ENCODE measurements at regions not wholly inside any gene's neighbourhood (a gene's known extent, or its start where the extent isn't known, plus 50 kb on each side); places are given as distances from the start of the nearest gene placed in this dataset.

- DNase-seq (ENCODE audit: extremely low read depth, low read depth), result no peak
Observed at GRCh38 chr13:73681779-73682178, 452.4 kb downstream of the KLF12 start.

GRCh38 chr13:73681015-73681414 lies 453.2 kb downstream of the KLF12 start:
- no peak for DNase-seq (ENCODE audit: extremely low read depth, low read depth)
- no peak overlapping the region for H3K4me3 ChIP-seq (replicated peaks; ENCODE audit: low read depth, low read length)
- TF ChIP-seq CTCF (IDR thresholded peaks at IDR 0.05; ENCODE audit: low read depth, low read length, missing control alignments), result no peak

More at GRCh38 chr13:73681779-73682178, 452.4 kb downstream of the KLF12 start:
- no peak overlapping the region for H3K4me3 ChIP-seq (replicated peaks; ENCODE audit: low read depth, low read length)
- no peak for TF ChIP-seq CTCF (IDR thresholded peaks at IDR 0.05; ENCODE audit: low read depth, low read length, missing control alignments)

DNA sequence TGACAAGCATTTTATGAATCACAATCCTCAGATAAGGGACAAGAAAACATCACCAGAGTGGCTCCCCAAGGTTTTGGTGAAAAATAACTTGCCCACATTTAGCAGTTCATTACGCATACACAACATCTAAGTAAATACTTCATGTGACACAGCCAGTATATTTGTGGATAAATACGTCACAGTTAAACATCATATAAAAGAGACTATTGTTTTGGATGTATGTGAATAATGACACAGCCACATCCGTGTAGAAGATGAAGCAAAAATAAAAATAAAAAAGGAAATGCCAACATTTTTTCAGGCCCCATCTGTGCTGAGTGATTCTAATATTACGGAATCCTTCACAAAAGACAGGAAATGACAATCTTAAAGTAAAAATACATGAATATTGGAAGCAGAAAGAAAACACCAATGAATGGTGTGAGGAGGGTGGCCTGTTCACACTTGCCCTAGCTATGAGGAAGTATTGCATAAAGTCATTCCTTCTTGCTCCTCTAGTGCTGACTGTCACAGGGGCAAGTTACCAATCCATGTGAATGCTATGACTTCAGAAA lies 457.1 kb downstream of the KLF12 start:
- H3K4me3 ChIP-seq (replicated peaks; ENCODE audit: low read depth, low read length), result no peak overlapping the region
- DNase-seq (ENCODE audit: extremely low read depth, low read depth), result no peak

GRCh38 chr13:73676550-73677047 lies 457.6 kb downstream of the KLF12 start:
- no peak overlapping the region for H3K4me3 ChIP-seq (replicated peaks; ENCODE audit: low read depth, low read length)
- DNase-seq (ENCODE audit: extremely low read depth, low read depth), result no peak
- no peak for TF ChIP-seq CTCF (IDR thresholded peaks at IDR 0.05; ENCODE audit: low read depth, low read length, missing control alignments)

More for the DNA sequence above, 457.1 kb downstream of the KLF12 start:
- TF ChIP-seq CTCF (IDR thresholded peaks at IDR 0.05; ENCODE audit: low read depth, low read length, missing control alignments), result no peak

GRCh38 chr13:73675821-73676220 lies 458.4 kb downstream of the KLF12 start:
- no peak overlapping the region for H3K4me3 ChIP-seq (replicated peaks; ENCODE audit: low read depth, low read length)
- DNase-seq (ENCODE audit: extremely low read depth, low read depth), result no peak
- no peak for TF ChIP-seq CTCF (IDR thresholded peaks at IDR 0.05; ENCODE audit: low read depth, low read length, missing control alignments)

DNA sequence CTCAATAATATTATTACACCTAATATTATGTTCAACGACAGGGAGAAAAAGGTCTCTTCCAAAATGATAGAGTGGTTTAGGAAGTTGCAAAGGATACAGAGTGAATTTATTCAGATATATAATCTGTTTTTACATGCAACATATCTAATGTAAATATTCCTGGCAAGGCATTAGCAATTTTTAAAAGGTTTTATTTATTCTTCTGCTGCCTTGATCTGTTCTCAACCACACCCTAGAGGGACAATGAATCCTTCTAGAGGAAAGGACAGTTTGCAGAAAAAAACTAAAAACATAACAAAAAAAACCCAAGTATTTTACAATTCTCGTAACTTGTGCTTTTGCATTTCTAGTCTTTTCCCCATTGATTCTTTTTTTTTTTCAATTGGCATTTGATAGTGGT lies 459.6 kb downstream of the KLF12 start:
- H3K4me3 ChIP-seq (replicated peaks; ENCODE audit: low read depth, low read length), result no peak overlapping the region
- DNase-seq (ENCODE audit: extremely low read depth, low read depth), result no peak
- no peak for TF ChIP-seq CTCF (IDR thresholded peaks at IDR 0.05; ENCODE audit: low read depth, low read length, missing control alignments)

GRCh38 chr13:73673931-73674330 lies 460.3 kb downstream of the KLF12 start:
- DNase-seq (ENCODE audit: extremely low read depth, low read depth), result no peak
- no peak for TF ChIP-seq CTCF (IDR thresholded peaks at IDR 0.05; ENCODE audit: low read depth, low read length, missing control alignments)
- no peak overlapping the region for H3K4me3 ChIP-seq (replicated peaks; ENCODE audit: low read depth, low read length)

Measured in HFF-Myc (cell line).